Brain microvascular endothelial cell (primary cell): ENCODE measurements at regions not wholly inside any gene's neighbourhood (a gene's known extent, or its start where the extent isn't known, plus 50 kb on each side); places are given as distances from the start of the nearest gene placed in this dataset.

Experiments
- DNase-seq: peaks from one replicate; pipeline ENCODE4 v3.0.0-alpha.2; 2020
- H3K27ac ChIP-seq: fragments of 250-450 bp; sonication (Bioruptor Pico); 2 replicates; pipeline ENCODE4 v1.5.1; 2020; ENCODE audit warnings: mild to moderate bottlenecking, moderate library complexity
- H3K27me3 ChIP-seq: fragments of 250-450 bp; sonication (Bioruptor Pico); replicated peaks from 2 replicates; pipeline ENCODE4 v1.5.1; 2020; ENCODE audit warnings: mild to moderate bottlenecking
- H3K36me3 ChIP-seq: fragments of 250-450 bp; sonication (Bioruptor Pico); replicated peaks from 2 replicates; pipeline ENCODE4 v1.5.1; 2020; ENCODE audit warnings: mild to moderate bottlenecking
- H3K4me3 ChIP-seq: 2 replicates; pipeline ENCODE4 v1.5.1; 2011; ENCODE audit warnings: low read depth, mild to moderate bottlenecking, control low read depth, low read length, moderate library complexity
- in situ Hi-C: cut with HindIII; loops from 2 replicates; pipeline ENCODE4 v1.10.0; 2017; ENCODE audit warnings: low sequenced_read_pairs, low pct_ligation_motif_present
- TF ChIP-seq, protein P1 (sequence below): IDR thresholded peaks from 2 replicates; pipeline ENCODE4 v1.5.1; 2011; ENCODE audit warnings: low read depth, mild to moderate bottlenecking, moderate library complexity, low read length, control low read depth, inconsistent platforms; ENCODE audit errors: missing control alignments

DNA sequence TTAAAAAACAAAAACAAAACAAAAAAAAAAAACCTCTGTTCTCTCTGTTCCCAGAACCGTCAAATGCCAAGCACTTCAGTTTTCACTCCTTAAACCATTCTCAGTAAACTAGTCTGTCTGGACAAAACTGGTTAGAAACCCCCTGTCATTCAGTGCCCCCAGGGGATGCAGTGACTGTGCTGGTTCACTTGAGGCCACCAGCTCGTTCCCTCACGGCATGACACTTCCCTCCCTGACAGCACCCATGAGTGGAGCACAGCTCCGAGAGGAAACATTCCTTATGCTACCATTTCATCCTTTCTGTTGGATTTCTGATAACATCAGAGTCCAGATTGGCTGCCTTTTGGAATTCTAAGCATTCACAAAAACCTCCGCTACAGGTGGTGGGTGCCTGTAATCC, 244.0 kb upstream of the TPM1 start:
- H3K27ac ChIP-seq = no peak overlapping the region
- no peak for DNase-seq
- no peaks in the 10 kb centered on the region for H3K27me3 ChIP-seq
- in situ Hi-C loops = no loop called here
- H3K4me3 ChIP-seq = no peak overlapping the region
- TF ChIP-seq, protein P1, sequence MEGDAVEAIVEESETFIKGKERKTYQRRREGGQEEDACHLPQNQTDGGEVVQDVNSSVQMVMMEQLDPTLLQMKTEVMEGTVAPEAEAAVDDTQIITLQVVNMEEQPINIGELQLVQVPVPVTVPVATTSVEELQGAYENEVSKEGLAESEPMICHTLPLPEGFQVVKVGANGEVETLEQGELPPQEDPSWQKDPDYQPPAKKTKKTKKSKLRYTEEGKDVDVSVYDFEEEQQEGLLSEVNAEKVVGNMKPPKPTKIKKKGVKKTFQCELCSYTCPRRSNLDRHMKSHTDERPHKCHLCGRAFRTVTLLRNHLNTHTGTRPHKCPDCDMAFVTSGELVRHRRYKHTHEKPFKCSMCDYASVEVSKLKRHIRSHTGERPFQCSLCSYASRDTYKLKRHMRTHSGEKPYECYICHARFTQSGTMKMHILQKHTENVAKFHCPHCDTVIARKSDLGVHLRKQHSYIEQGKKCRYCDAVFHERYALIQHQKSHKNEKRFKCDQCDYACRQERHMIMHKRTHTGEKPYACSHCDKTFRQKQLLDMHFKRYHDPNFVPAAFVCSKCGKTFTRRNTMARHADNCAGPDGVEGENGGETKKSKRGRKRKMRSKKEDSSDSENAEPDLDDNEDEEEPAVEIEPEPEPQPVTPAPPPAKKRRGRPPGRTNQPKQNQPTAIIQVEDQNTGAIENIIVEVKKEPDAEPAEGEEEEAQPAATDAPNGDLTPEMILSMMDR = no peak
- H3K36me3 ChIP-seq = no peaks in the 10 kb centered on the region

DNA sequence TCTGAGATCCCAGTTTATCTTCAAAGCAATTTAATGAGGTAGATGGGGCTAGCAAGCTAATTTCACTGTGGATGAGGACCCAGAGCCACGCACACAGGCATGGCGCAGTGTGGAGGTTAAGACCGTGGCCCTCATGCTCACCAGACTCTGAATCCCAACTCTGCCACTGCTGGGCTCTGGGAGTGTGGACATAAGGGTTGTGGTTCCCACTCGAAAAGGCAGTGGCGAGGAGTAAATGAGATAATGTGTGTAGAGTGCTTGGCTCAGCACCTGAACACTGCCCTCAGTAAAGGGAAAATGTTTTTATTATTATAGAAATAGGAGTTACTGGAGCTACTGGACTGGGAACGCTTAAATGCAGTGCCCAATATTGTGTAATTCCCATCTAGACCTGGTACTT, 243.5 kb upstream of the TPM1 start:
- in situ Hi-C loops = no loop called here
- Histone ChIP-seq H3K27ac (no peak overlapping the region), H3K36me3 (no peaks in the 10 kb centered on the region), H3K4me3 (no peak overlapping the region), H3K27me3 (no peaks in the 10 kb centered on the region)
- no peak for DNase-seq
- TF ChIP-seq, protein P1 = no peak

DNA sequence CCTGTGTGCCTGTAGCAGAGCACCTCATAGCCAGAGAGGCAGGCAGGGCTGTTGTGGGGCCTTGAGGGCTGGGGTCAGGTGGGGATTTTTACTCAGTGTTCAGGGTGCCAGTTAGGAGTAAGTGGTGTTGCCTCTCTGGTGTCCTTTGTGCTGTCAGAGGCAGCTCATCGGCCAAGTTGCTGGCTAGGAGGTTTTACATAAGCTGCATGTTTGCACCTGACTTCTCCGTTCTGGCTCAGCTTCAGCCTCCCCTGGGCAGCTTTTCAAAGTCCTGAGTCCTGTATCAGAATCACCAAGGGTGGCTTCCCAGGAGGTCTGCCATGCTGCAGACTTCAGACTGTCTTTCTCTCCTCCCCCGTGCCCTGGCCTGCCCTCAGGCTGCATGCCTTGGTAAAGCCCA, 242.6 kb upstream of the TPM1 start:
- in situ Hi-C loops = no loop called here

GRCh38 chr15:62802612-62803011, 239.9 kb upstream of the TPM1 start:
- TF ChIP-seq, protein P1 = no peak
- Histone ChIP-seq H3K27ac (no peak overlapping the region), H3K4me3 (no peak overlapping the region), H3K27me3 (no peaks in the 10 kb centered on the region), H3K36me3 (no peaks in the 10 kb centered on the region)
- in situ Hi-C loops = no loop called here
- no peak for DNase-seq

More for the DNA sequence above, 242.6 kb upstream of the TPM1 start:
- TF ChIP-seq, protein P1 = no peak
- DNase-seq = no peak
- no peak overlapping the region for H3K4me3 ChIP-seq
- H3K36me3 ChIP-seq = no peaks in the 10 kb centered on the region
- no peak overlapping the region for H3K27ac ChIP-seq
- H3K27me3 ChIP-seq = no peaks in the 10 kb centered on the region

DNA sequence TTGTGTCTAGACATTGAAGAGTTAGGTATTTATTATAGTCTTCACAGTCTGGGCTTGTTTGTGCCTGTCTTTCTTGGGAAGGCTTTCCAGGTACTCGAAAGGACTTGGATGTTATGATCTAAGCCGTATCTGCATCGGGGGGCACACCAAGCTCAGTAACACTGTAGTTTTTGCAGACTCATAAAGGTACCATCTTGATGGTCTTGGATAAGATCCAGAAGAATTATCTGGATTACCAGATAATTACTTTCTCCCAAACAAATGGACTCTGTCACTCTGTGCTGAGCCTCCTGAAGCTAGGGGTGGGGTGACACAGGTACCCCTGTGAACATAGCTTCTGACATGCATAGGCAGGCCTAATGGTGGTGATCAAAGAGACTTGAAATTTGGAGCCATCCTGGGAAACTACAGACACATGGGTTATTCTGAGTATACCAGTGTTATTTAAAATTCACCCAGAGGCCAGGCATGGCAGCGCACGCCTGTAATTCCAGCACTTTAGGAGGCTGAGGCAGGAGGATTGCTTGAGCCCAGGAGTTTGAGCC, 238.6 kb upstream of the TPM1 start:
- Histone ChIP-seq H3K27ac (no peak overlapping the region), H3K36me3 (no peaks in the 10 kb centered on the region), H3K27me3 (no peaks in the 10 kb centered on the region), H3K4me3 (no peak overlapping the region)
- no peak for DNase-seq
- TF ChIP-seq, protein P1 = no peak
- in situ Hi-C loops = no loop called here

- DNase-seq = no peak
- in situ Hi-C loops = no loop called here
- TF ChIP-seq, protein P1 = no peak
These were observed 237.0 kb upstream of the TPM1 start for GRCh38 chr15:62805502-62805901.

More at GRCh38 chr15:62805502-62805901, 237.0 kb upstream of the TPM1 start:
- no peak overlapping the region for H3K4me3 ChIP-seq
- H3K36me3 ChIP-seq = no peaks in the 10 kb centered on the region
- no peaks in the 10 kb centered on the region for H3K27me3 ChIP-seq
- H3K27ac ChIP-seq = no peak overlapping the region
